ENCODE measurements at regions not wholly inside any gene's neighbourhood (a gene's known extent, or its start where the extent isn't known, plus 50 kb on each side); places are given as distances from the start of the nearest gene placed in this dataset.

DNA sequence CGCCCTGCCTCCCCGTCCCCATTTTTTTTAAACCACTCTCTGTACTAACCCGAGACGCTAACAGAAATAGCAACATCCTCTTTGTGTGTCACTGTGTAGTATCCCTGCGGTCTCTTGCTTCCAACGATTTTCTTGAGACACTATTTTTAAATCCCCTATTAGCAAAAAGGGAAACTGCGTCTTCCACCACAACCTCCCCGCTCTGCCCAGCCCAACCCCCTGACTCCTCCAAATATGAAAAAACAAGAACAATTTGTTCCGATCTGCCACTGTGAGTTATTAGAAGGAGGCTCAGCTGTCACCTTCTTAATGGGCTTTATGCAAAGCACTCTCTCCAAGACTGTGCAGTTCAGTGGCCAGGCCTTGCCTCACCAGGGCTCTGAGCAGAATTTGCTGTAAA lies 76.3 kb downstream of the MAP1LC3B2 start:
- TF ChIP-seq EZH2 (IDR thresholded peaks at IDR 0.05; ENCODE audit: low read length), result no peak
- TF ChIP-seq CTCF (optimal IDR thresholded peaks at IDR 0.05 in 1 of 3, IDR thresholded peaks at IDR 0.05 in 1 of 3, conservative IDR thresholded peaks at IDR 0.05 in 1 of 3; ENCODE audit: extremely low read depth in 1 of 3, insufficient read depth in 2 of 3, low read length in 3 of 3), result no peak
- no peaks in the 10 kb centered on the region for H3K9me3 ChIP-seq (ENCODE audit: control insufficient read depth, low read depth, low read length)
- FAIRE-seq (no peak), DNase-seq (ENCODE audit: low read depth, low spot score) (no peak)
- H3K9me1 ChIP-seq (ENCODE audit: control insufficient read depth, extremely low read depth, insufficient read depth, low read length), result no peaks in the 10 kb centered on the region
- H3K4me3 ChIP-seq (ENCODE audit: control insufficient read depth in 2 of 3, extremely low read depth in 1 of 3, insufficient read depth in 2 of 3, low read depth in 1 of 3, low read length in 3 of 3), result no peak overlapping the region
- no peak overlapping the region for H3K27ac ChIP-seq (ENCODE audit: control insufficient read depth, insufficient read depth, low read length)
- H3K4me1 ChIP-seq (ENCODE audit: control insufficient read depth, extremely low read depth, insufficient read depth, low read length), result peaks cover 2% of the 10 kb centered on the region
- no peaks in the 10 kb centered on the region for H3K27me3 ChIP-seq (ENCODE audit: control insufficient read depth, extremely low read depth, insufficient read depth, low read length)
- no peak overlapping the region for H2AFZ ChIP-seq (ENCODE audit: control insufficient read depth, low read length)
- no peak overlapping the region for H3K4me2 ChIP-seq (ENCODE audit: control insufficient read depth, extremely low read depth, insufficient read depth, low read depth, low read length)
- no peak overlapping the region for H3K9ac ChIP-seq (ENCODE audit: control insufficient read depth, extremely low read depth, insufficient read depth, low read length)
- no peaks in the 10 kb centered on the region for H3K79me2 ChIP-seq (ENCODE audit: control insufficient read depth, insufficient read depth, low read length)
- no peaks in the 10 kb centered on the region for H4K20me1 ChIP-seq (ENCODE audit: control insufficient read depth, extremely low read depth, insufficient read depth, low read length)
- no peaks in the 10 kb centered on the region for H3K36me3 ChIP-seq (ENCODE audit: control insufficient read depth in 2 of 2, extremely low read depth in 1 of 2, insufficient read depth in 2 of 2, low read length in 2 of 2)
- dilution Hi-C loops (cut with MboI; ENCODE audit: extremely low pct_ligation_motif_present, low sequenced_read_pairs), result no loop called here

GRCh38 chr12:116633476-116633875 lies 74.3 kb downstream of the MAP1LC3B2 start:
- FAIRE-seq (no peak), DNase-seq (ENCODE audit: low read depth, low spot score) (no peak)
- Histone ChIP-seq H3K9ac (ENCODE audit: control insufficient read depth, extremely low read depth, insufficient read depth, low read length) (no peak overlapping the region), H3K9me1 (ENCODE audit: control insufficient read depth, extremely low read depth, insufficient read depth, low read length) (no peaks in the 10 kb centered on the region), H3K27me3 (ENCODE audit: control insufficient read depth, extremely low read depth, insufficient read depth, low read length) (peaks cover 1% of the 10 kb centered on the region), H2AFZ (ENCODE audit: control insufficient read depth, low read length) (no peak overlapping the region), H3K36me3 (ENCODE audit: control insufficient read depth in 2 of 2, extremely low read depth in 1 of 2, insufficient read depth in 2 of 2, low read length in 2 of 2) (no peaks in the 10 kb centered on the region), H3K4me3 (ENCODE audit: control insufficient read depth in 2 of 3, extremely low read depth in 1 of 3, insufficient read depth in 2 of 3, low read depth in 1 of 3, low read length in 3 of 3) (no peak overlapping the region), H3K9me3 (ENCODE audit: control insufficient read depth, low read depth, low read length) (no peaks in the 10 kb centered on the region), H4K20me1 (ENCODE audit: control insufficient read depth, extremely low read depth, insufficient read depth, low read length) (no peaks in the 10 kb centered on the region), H3K79me2 (ENCODE audit: control insufficient read depth, insufficient read depth, low read length) (no peaks in the 10 kb centered on the region), H3K4me1 (ENCODE audit: control insufficient read depth, extremely low read depth, insufficient read depth, low read length) (peaks cover 2% of the 10 kb centered on the region), H3K4me2 (ENCODE audit: control insufficient read depth, extremely low read depth, insufficient read depth, low read depth, low read length) (no peak overlapping the region), H3K27ac (ENCODE audit: control insufficient read depth, insufficient read depth, low read length) (no peak overlapping the region)
- TF ChIP-seq EZH2 (IDR thresholded peaks at IDR 0.05; ENCODE audit: low read length) (peak; percentile 38), CTCF (optimal IDR thresholded peaks at IDR 0.05 in 1 of 3, IDR thresholded peaks at IDR 0.05 in 1 of 3, conservative IDR thresholded peaks at IDR 0.05 in 1 of 3; ENCODE audit: extremely low read depth in 1 of 3, insufficient read depth in 2 of 3, low read length in 3 of 3) (no peak)
- dilution Hi-C loops (cut with MboI; ENCODE audit: extremely low pct_ligation_motif_present, low sequenced_read_pairs), result no loop called here

Measured in keratinocyte (primary cell).